GM19025 (cell line): ENCODE measurements at regions not wholly inside any gene's neighbourhood (a gene's known extent, or its start where the extent isn't known, plus 50 kb on each side); places are given as distances from the start of the nearest gene placed in this dataset.

Source experiments
- ATAC-seq: cut with Tn5 transposase; IDR thresholded peaks from one replicate; pipeline ENCODE4 v1.9.1; 2021; ENCODE audit warnings: mild to moderate bottlenecking, low read depth, moderate library complexity; ENCODE audit not compliant: unreplicated experiment

DNA sequence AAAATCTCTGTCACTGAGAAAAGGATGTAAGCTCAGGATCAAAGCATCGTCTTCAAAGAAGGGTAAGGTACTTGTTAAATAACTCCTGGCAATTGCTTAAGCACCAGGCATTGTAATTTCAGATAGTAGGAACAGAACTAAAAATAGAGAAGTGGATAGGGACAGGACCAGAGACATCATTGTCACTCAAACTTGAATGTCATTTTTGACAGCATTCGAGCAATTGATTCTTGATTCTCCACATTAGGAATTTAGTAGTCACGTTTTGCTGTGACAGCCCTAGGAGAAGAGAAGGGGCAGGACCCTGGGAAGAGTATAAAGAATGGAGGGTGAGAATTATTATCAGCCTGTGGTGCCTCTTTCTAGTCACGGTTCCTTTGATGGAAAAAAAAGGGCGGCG is 50.1 kb upstream of the BACH2 start:
- ATAC-seq = no peak
